ENCODE measurements at regions not wholly inside any gene's neighbourhood (a gene's known extent, or its start where the extent isn't known, plus 50 kb on each side); places are given as distances from the start of the nearest gene placed in this dataset.

DNA sequence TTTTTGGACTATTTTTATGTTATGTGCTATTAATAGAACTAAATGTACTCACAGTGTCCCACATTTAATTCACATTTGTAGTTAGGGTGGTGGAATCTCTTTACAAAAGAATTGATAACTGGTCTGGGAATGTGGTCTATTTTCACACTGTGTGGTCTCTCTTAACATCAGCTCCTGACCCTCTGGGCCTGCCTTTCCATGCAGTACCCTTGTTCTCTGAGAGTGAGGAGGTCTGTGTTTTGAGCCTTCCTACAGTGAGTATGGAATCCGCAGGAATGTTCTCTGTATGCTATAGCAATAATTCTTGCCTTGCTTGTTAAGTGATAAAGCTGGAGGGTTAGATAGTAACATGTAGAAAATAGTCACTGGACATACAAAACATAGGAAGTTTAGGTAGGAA, 717.3 kb upstream of the POU3F2 start:
- DNase-seq, result no peak
- no peak for TF ChIP-seq POLR2A (IDR thresholded peaks at IDR 0.05)
- TF ChIP-seq, protein P1, sequence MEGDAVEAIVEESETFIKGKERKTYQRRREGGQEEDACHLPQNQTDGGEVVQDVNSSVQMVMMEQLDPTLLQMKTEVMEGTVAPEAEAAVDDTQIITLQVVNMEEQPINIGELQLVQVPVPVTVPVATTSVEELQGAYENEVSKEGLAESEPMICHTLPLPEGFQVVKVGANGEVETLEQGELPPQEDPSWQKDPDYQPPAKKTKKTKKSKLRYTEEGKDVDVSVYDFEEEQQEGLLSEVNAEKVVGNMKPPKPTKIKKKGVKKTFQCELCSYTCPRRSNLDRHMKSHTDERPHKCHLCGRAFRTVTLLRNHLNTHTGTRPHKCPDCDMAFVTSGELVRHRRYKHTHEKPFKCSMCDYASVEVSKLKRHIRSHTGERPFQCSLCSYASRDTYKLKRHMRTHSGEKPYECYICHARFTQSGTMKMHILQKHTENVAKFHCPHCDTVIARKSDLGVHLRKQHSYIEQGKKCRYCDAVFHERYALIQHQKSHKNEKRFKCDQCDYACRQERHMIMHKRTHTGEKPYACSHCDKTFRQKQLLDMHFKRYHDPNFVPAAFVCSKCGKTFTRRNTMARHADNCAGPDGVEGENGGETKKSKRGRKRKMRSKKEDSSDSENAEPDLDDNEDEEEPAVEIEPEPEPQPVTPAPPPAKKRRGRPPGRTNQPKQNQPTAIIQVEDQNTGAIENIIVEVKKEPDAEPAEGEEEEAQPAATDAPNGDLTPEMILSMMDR (IDR thresholded peaks at IDR 0.05), result no peak
- Histone ChIP-seq H3K27ac (no peak overlapping the region), H3K4me3 (no peak overlapping the region), H3K9me3 (no peaks in the 10 kb centered on the region), H3K4me1 (no peaks in the 10 kb centered on the region), H3K36me3 (no peaks in the 10 kb centered on the region), H3K27me3 (no peaks in the 10 kb centered on the region)

DNA sequence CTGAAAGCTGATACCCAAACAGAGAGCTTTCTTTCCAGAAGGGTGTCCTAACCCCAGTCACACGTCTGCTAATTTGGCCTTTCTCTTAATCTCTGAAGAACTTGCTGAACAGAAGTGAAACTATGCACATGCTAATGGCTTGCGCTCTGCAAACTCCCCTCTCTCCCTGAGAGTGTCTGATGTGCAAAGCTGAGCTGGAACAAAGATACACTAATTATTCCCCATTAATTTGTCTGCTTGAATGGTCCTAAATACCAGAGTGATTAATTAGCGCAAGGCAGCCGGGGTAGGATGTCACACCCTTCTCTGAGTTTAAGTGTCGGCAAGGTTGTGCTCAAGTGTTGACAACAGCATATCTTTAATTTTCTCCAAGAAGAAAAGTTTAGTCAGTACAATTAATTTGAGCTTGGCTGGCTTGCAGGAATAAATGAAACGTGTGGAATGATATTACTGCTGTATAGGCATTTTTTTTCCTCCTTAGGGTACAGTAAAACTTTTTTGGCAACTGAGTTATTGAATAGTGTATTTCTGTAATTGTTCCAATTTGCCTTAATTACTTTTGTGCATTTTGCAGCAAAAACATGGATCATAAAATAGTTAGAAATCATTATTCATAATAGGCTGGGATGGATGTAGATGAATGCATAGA, 715.9 kb upstream of the POU3F2 start:
- no peak overlapping the region for H3K27ac ChIP-seq
- no peak for TF ChIP-seq POLR2A (IDR thresholded peaks at IDR 0.05)
- TF ChIP-seq, protein P1 (IDR thresholded peaks at IDR 0.05), result no peak

GRCh38 chr6:98124171-98124570, 710.2 kb upstream of the POU3F2 start:
- Histone ChIP-seq H3K4me3 (no peak overlapping the region), H3K27ac (no peak overlapping the region), H3K27me3 (no peaks in the 10 kb centered on the region), H3K4me1 (no peaks in the 10 kb centered on the region), H3K36me3 (no peaks in the 10 kb centered on the region), H3K9me3 (no peaks in the 10 kb centered on the region)
- TF ChIP-seq, protein P1 (IDR thresholded peaks at IDR 0.05), result no peak
- no peak for TF ChIP-seq POLR2A (IDR thresholded peaks at IDR 0.05)
- no peak for DNase-seq

More for the DNA sequence above, 715.9 kb upstream of the POU3F2 start:
- Histone ChIP-seq H3K4me3 (no peak overlapping the region), H3K27me3 (no peaks in the 10 kb centered on the region), H3K4me1 (no peaks in the 10 kb centered on the region), H3K36me3 (no peaks in the 10 kb centered on the region), H3K9me3 (no peaks in the 10 kb centered on the region)
- no peak for DNase-seq

- no peak for TF ChIP-seq POLR2A (IDR thresholded peaks at IDR 0.05)
- TF ChIP-seq, protein P1 (IDR thresholded peaks at IDR 0.05), result no peak
- H3K4me3 ChIP-seq, result no peak overlapping the region
- DNase-seq, result no peak
- H3K27ac ChIP-seq, result no peak overlapping the region
- no peaks in the 10 kb centered on the region for H3K4me1 ChIP-seq
- no peaks in the 10 kb centered on the region for H3K27me3 ChIP-seq
- H3K36me3 ChIP-seq, result no peaks in the 10 kb centered on the region
- H3K9me3 ChIP-seq, result peaks cover 0 to 3% (median 0%) of the 10 kb centered on the region in 4 donors
Measured at GRCh38 chr6:98131290-98131990, 702.9 kb upstream of the POU3F2 start.

GRCh38 chr6:98136333-98136732, 698.0 kb upstream of the POU3F2 start:
- TF ChIP-seq, protein P1 (IDR thresholded peaks at IDR 0.05), result no peak
- no peak for TF ChIP-seq POLR2A (IDR thresholded peaks at IDR 0.05)
- Histone ChIP-seq H3K36me3 (no peaks in the 10 kb centered on the region), H3K4me1 (no peaks in the 10 kb centered on the region), H3K9me3 (no peaks in the 10 kb centered on the region), H3K27me3 (no peaks in the 10 kb centered on the region), H3K4me3 (no peak overlapping the region), H3K27ac (no peak overlapping the region)
- no peak for DNase-seq
